ENCODE measurements at regions not wholly inside any gene's neighbourhood (a gene's known extent, or its start where the extent isn't known, plus 50 kb on each side); places are given as distances from the start of the nearest gene placed in this dataset.

- H3K4me3 ChIP-seq (replicated peaks in 1 of 2; ENCODE audit: low read depth in 2 of 2, low read length in 2 of 2): no peak overlapping the region
- TF ChIP-seq CTCF (IDR thresholded peaks at IDR 0.05; ENCODE audit: low read depth, low read length): no peak
- no peak for DNase-seq (ENCODE audit: low read depth in 2 of 2)
These were observed 51.4 kb upstream of the LGSN start for GRCh38 chr6:63371104-63371715.

- no peak overlapping the region for H3K4me3 ChIP-seq (replicated peaks in 1 of 2; ENCODE audit: low read depth in 2 of 2, low read length in 2 of 2)
- TF ChIP-seq CTCF (IDR thresholded peaks at IDR 0.05; ENCODE audit: low read depth, low read length): no peak
- DNase-seq (ENCODE audit: low read depth in 2 of 2): peak in 1 of 2 donors; percentile 36
These were observed 53.3 kb upstream of the LGSN start for GRCh38 chr6:63372951-63373533.

DNA sequence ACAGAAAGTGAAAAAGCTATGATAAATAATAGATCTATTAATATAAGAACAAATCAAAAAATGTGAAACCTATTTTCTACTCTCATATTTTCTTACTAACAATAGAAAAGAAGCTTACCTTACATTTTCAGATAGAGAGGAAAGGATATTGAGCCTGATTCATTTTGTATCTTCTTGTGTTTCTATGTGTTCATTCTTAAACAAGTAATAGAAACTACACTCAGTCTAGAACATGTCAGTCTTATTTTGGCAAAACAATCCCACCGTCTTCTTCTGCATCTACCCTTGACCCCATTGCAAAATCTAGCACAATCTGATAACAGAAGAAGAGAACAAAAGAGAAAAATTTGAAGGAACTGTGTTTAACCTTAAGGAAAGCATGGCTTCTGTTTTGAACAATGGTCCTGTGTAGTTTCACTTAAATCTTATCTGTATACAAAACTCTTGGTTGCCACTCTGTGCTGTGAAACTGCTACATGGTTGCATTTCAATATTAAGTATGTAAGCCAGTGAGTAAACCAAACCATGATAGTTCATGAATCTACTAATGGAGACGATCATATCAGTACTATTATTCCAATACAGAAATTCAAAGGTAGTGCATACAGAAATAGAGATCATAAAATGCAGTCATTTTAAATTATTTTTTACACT lies 69.5 kb upstream of the LGSN start:
- no peak for TF ChIP-seq CTCF (IDR thresholded peaks at IDR 0.05; ENCODE audit: low read depth, low read length)
- H3K4me3 ChIP-seq (replicated peaks in 1 of 2; ENCODE audit: low read depth in 2 of 2, low read length in 2 of 2): no peak overlapping the region
- no peak for DNase-seq (ENCODE audit: low read depth in 2 of 2)

DNA sequence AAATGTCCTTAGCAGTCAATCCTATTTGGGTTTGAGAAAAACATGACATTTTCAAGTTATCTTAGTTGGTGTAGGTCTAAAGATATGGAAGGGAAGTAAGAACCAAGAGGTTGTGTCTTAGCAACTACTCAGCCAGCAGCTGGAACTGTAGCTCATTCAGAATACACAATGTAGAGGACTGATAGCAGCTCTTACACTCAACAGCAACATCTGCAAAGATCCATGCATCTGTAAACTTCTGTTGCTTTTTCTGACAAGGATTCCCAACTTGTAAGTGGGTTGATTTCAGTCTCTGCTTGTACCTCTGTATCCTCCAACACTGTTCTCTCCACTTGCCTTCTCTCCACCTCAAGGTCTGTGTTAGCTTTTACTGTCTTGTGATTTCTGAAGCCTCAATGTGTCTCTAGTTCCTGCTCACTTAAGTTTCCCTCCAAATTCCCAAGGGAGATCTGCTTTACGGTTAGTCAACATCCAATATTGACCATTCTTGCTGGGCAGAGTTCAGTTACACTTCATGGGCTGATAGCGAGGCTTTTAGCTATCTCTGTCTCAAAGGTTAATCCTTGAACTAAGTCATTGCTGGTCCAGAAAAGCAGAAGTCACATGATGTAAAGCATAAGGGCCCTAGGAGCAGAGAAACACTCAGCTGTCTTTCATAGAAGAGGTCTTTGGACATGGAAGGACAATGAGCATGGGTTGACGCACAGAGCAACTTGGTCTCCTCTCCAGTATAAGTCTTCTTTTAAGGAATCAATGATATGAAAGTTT lies 71.6 kb upstream of the LGSN start:
- no peak for TF ChIP-seq CTCF (IDR thresholded peaks at IDR 0.05; ENCODE audit: low read depth, low read length)
- DNase-seq (ENCODE audit: low read depth in 2 of 2): no peak
- no peak overlapping the region for H3K4me3 ChIP-seq (replicated peaks in 1 of 2; ENCODE audit: low read depth in 2 of 2, low read length in 2 of 2)

DNA sequence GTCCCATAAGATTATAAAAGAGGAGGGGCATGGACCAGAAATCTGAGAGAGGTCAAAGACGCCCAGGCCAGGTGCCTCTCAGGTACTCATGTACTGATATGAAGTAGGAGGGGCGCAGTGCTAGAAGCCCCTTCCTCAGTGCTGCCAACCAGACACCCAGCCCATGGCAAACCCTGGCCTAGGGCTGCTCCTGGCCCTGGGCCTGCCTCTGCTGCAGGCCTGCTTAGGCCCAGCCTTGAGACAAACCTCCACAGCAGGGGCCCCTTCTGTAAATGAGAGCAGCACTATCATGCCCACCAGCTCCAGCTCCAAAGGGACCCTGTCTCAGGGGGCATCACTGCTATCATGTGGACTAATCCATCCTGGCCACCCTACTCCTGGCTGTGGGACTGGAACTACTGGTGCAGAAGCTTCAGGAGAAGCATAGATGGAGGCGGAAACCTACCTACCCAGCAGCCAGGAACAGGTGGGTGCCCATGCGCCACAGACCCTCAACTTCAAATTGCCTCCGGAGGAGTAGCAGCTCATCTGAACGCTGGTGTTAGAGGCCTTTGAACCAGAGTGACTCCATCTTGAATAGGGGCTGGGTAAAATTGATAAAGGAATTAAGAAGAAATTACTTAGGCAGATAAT lies 72.4 kb upstream of the LGSN start:
- no peak overlapping the region for H3K4me3 ChIP-seq (replicated peaks in 1 of 2; ENCODE audit: low read depth in 2 of 2, low read length in 2 of 2)
- no peak for TF ChIP-seq CTCF (IDR thresholded peaks at IDR 0.05; ENCODE audit: low read depth, low read length)
- no peak for DNase-seq (ENCODE audit: low read depth in 2 of 2)

GRCh38 chr6:63394656-63395308 lies 75.0 kb upstream of the LGSN start:
- DNase-seq (ENCODE audit: low read depth in 2 of 2): no peak
- H3K4me3 ChIP-seq (replicated peaks in 1 of 2; ENCODE audit: low read depth in 2 of 2, low read length in 2 of 2): no peak overlapping the region
- TF ChIP-seq CTCF (IDR thresholded peaks at IDR 0.05; ENCODE audit: low read depth, low read length): no peak
